Tibial nerve (tissue), 4 donors: ENCODE measurements at regions not wholly inside any gene's neighbourhood (a gene's known extent, or its start where the extent isn't known, plus 50 kb on each side); places are given as distances from the start of the nearest gene placed in this dataset.

Experiments
- DNase-seq, 2 donors: peaks; one replicate each; pipeline ENCODE4 v3.0.0-alpha.2; 2019; ENCODE audit warnings: low spot score in 2 of 2
- H3K27ac ChIP-seq, 4 donors: fragments of 200-600 bp; sonication (generic) in 3 of 4; one replicate each; pipeline ENCODE4 v1.5.1; 2017 to 2019; ENCODE audit warnings: mild to moderate bottlenecking in 1 of 4
- H3K27me3 ChIP-seq, 2 donors: fragments of 200-600 bp; sonication (generic) in 1 of 2; one replicate each; pipeline versions ENCODE4 v1.5.1 to v1.6.0; 2017 to 2019
- H3K36me3 ChIP-seq, 3 donors: fragments of 200-600 bp; sonication (generic); one replicate each; pipeline ENCODE4 v1.5.1; 2018 to 2019
- H3K4me1 ChIP-seq, 4 donors: fragments of 200-600 bp; sonication (generic) in 3 of 4; one replicate each; pipeline ENCODE4 v1.5.1; 2017 to 2019
- H3K4me3 ChIP-seq, 4 donors: fragments of 200-600 bp; sonication (generic) in 3 of 4; one replicate each; pipeline ENCODE4 v1.5.1; 2017 to 2019; ENCODE audit warnings: mild to moderate bottlenecking in 1 of 4, moderate library complexity in 1 of 4
- H3K9me3 ChIP-seq, 4 donors: fragments of 200-600 bp; sonication (generic) in 3 of 4; one replicate each; pipeline ENCODE4 v1.5.1; 2017 to 2019
- EP300 ChIP-seq, 2 donors: sonication (generic); formaldehyde crosslinking; IDR thresholded peaks; one replicate each; pipeline ENCODE4 v1.6.1; 2017; ENCODE audit warnings: antibody characterized with exemption in 2 of 2, mild to moderate bottlenecking in 1 of 2
- POLR2A ChIP-seq, 2 donors: fragments of 450-650 bp; IDR thresholded peaks; one replicate each; pipeline ENCODE4 v1.6.1; 2017; ENCODE audit warnings: antibody characterized with exemption in 2 of 2, mild to moderate bottlenecking in 2 of 2, moderate library complexity in 2 of 2
- WGBS, 2 donors: methylation state at CpG; one replicate each; pipeline ENCODE4 v1.1.5; 2018; 5-methylcytosine and 5-hydroxymethylcytosine counted together
- TF ChIP-seq, protein P1 (sequence below), 5 experiments: fragments of 200-600 bp in 3 of 5; fragments of 450-650 bp in 2 of 5; sonication (generic) in 3 of 5; IDR thresholded peaks; one replicate each; pipeline ENCODE4 v1.5.1; 2016 to 2019; ENCODE audit warnings: antibody characterized with exemption in 5 of 5, mild to moderate bottlenecking in 3 of 5, moderate library complexity in 2 of 5

DNA sequence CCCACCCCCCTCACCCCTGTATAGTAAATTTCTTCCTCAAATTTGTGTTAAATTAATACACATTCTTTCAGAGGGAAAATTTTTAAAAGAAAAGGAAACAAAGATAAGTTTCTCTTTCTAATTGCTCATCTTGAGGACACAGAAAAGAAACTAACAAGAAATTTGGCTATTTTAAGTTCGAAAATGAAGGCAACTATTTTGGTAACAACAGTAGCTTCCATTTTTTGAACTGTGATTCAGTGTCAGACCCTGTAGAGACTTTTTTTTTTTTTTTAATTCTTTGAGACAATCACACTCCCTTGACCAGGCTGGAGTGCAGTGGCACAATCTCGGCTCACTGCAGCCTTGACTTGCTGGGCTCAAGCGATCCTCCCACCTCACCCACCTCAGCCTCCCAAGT, 194.9 kb downstream of the SS18 start:
- Histone ChIP-seq H3K9me3 (peaks cover 0 to 3% (median 0%) of the 10 kb centered on the region in 4 donors), H3K36me3 (no peaks in the 10 kb centered on the region), H3K4me1 (no peaks in the 10 kb centered on the region), H3K27me3 (no peaks in the 10 kb centered on the region), H3K4me3 (no peak overlapping the region), H3K27ac (no peak overlapping the region)
- TF ChIP-seq POLR2A (IDR thresholded peaks at IDR 0.05): no peak
- TF ChIP-seq EP300 (IDR thresholded peaks at IDR 0.05): no peak
- TF ChIP-seq, protein P1, sequence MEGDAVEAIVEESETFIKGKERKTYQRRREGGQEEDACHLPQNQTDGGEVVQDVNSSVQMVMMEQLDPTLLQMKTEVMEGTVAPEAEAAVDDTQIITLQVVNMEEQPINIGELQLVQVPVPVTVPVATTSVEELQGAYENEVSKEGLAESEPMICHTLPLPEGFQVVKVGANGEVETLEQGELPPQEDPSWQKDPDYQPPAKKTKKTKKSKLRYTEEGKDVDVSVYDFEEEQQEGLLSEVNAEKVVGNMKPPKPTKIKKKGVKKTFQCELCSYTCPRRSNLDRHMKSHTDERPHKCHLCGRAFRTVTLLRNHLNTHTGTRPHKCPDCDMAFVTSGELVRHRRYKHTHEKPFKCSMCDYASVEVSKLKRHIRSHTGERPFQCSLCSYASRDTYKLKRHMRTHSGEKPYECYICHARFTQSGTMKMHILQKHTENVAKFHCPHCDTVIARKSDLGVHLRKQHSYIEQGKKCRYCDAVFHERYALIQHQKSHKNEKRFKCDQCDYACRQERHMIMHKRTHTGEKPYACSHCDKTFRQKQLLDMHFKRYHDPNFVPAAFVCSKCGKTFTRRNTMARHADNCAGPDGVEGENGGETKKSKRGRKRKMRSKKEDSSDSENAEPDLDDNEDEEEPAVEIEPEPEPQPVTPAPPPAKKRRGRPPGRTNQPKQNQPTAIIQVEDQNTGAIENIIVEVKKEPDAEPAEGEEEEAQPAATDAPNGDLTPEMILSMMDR (IDR thresholded peaks at IDR 0.05): no peak
- WGBS, 2 donors: 69 to 78% methylated on average over 3 of the region's 3 CpGs
- no peak for DNase-seq

DNA sequence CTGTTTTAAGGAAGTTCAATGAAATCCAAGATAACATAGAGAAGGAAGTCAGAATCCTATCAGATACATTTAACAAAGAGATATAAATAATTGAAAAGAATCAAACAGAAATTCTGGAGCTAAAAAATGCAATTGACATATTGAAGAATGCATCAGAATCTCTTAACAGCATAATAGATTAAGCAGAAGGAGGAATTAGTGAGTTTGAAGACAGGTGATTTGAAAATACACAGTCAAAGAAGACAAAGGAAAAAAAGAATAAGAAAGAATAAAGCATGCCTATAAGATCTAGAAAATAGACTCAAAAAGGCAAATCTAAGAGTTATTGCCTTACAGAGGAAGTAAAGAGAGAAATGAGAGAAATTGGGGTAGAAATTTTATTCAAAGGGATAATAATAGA, 204.1 kb downstream of the SS18 start:
- Histone ChIP-seq H3K27ac (no peak overlapping the region), H3K4me1 (no peaks in the 10 kb centered on the region), H3K27me3 (no peaks in the 10 kb centered on the region), H3K36me3 (no peaks in the 10 kb centered on the region), H3K4me3 (no peak overlapping the region), H3K9me3 (peaks cover 0 to 16% (median 1%) of the 10 kb centered on the region in 4 donors)
- DNase-seq: no peak
- TF ChIP-seq EP300 (IDR thresholded peaks at IDR 0.05) (no peak), POLR2A (IDR thresholded peaks at IDR 0.05) (no peak)
- TF ChIP-seq, protein P1 (IDR thresholded peaks at IDR 0.05): no peak

DNA sequence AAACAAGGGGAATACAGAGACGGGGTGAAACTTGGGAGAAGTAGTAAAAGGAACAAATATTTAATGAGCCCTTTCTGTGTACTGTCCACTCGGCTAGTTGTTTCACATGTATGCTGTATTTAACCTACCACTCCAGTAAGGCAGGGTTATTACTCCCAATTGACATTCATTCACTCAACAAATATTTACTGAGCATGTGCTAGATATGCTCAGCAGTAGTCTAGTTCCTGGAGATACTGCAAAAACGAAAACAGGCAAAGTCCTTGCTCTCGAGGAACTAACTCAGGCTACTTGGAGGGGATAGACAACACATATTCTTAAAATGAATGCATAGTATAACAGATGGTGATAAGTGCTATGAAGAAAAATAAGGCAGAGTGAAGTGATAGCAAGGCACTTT, 207.3 kb downstream of the SS18 start:
- no peak overlapping the region for H3K27ac ChIP-seq
- 63 to 77% methylated on average over 4 of the region's 4 CpGs for WGBS, 2 donors
- no peak for DNase-seq
- no peak overlapping the region for H3K4me3 ChIP-seq
- no peaks in the 10 kb centered on the region for H3K4me1 ChIP-seq
- TF ChIP-seq POLR2A (IDR thresholded peaks at IDR 0.05) (no peak), EP300 (IDR thresholded peaks at IDR 0.05) (no peak)
- TF ChIP-seq, protein P1 (IDR thresholded peaks at IDR 0.05): no peak
- no peaks in the 10 kb centered on the region for H3K27me3 ChIP-seq
- peaks cover 0 to 16% (median 1%) of the 10 kb centered on the region in 4 donors for H3K9me3 ChIP-seq
- no peaks in the 10 kb centered on the region for H3K36me3 ChIP-seq

DNA sequence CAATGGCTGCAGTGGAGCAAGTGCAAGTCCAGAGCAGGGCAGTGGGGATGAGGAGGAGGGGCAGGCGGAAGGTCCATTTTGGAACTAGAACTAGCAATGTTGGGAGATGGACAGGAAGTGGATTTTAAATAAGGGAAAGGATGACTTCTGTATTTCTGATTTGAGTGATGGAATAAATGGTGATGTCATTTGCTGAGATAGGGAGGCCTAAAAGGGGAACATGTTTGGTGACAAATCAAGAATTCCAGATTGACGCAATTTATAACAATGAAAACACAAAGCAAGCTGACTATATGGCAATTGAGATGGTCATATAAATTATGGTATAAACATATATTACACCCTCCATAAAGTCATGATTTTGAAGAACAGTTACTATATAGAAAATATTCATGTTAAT, 209.3 kb downstream of the SS18 start:
- Histone ChIP-seq H3K4me1 (no peaks in the 10 kb centered on the region), H3K9me3 (peaks cover 0 to 8% (median 0%) of the 10 kb centered on the region in 4 donors), H3K4me3 (no peak overlapping the region), H3K27ac (no peak overlapping the region), H3K36me3 (no peaks in the 10 kb centered on the region), H3K27me3 (no peaks in the 10 kb centered on the region)
- TF ChIP-seq POLR2A (IDR thresholded peaks at IDR 0.05) (no peak), EP300 (IDR thresholded peaks at IDR 0.05) (no peak)
- TF ChIP-seq, protein P1 (IDR thresholded peaks at IDR 0.05): no peak
- 90 to 94% methylated on average over 2 of the region's 2 CpGs for WGBS, 2 donors
- no peak for DNase-seq

DNA sequence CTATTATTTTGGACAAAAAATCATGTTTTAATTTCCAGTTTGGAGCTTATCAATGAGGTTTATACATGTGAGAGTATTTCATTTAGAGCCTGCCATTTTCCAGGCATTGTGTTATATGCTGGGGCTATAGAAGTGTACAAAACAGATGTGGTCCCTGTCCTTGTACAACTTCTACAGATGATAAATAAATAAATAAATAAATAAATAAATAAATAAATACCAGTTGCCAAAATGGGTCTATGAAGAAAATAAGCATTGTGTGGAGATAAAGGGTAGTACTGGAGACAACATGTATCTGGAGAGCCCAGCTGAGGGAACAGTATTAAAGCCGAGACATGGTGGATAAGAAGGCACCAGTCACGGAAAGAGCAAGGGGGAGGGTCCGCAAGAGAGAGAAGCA, 210.0 kb downstream of the SS18 start:
- DNase-seq: no peak
- H3K27ac ChIP-seq: no peak overlapping the region
- H3K27me3 ChIP-seq: no peaks in the 10 kb centered on the region
- WGBS, 2 donors: 93 to 95% methylated on average over 3 of the region's 3 CpGs
- peaks cover 0 to under 1% (median 0%) of the 10 kb centered on the region in 4 donors for H3K9me3 ChIP-seq
- H3K36me3 ChIP-seq: no peaks in the 10 kb centered on the region
- H3K4me3 ChIP-seq: no peak overlapping the region
- no peaks in the 10 kb centered on the region for H3K4me1 ChIP-seq
- TF ChIP-seq POLR2A (IDR thresholded peaks at IDR 0.05) (no peak), EP300 (IDR thresholded peaks at IDR 0.05) (no peak)
- TF ChIP-seq, protein P1 (IDR thresholded peaks at IDR 0.05): no peak
